ENCODE measurements at regions not wholly inside any gene's neighbourhood (a gene's known extent, or its start where the extent isn't known, plus 50 kb on each side); places are given as distances from the start of the nearest gene placed in this dataset.

DNA sequence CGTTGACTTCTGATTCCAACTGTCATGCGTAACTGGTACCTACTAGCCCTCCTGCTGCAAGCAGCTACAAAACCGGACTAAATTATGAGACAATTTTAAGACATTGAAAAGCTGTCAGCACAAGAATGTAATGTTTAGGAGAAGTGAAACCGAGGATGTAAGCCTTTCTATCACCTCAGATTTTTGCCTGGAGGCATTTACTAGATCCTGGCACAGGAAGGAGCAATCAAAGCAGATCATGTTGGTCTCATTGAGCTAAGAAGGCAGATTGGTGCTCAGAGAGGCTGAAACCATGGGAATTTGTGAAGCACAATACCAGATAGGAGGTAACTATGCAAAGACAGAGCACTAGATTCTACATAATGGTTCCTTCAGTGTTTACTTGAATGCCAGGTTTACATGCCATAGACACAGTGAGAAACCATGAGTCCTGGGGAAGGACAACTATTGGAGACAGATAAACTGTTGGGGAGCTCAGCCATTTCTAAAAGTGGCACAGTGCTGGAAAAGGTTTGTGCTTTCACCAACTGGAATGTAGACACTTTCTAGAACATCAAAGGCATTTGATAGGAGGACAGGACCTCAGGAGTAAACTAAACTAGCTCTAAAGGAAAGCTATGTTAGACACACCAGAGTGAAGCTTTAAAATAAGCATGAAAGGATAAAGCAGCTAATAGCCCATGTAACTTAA, 179.4 kb downstream of the LYPLAL1 start:
- TF ChIP-seq, protein P1, sequence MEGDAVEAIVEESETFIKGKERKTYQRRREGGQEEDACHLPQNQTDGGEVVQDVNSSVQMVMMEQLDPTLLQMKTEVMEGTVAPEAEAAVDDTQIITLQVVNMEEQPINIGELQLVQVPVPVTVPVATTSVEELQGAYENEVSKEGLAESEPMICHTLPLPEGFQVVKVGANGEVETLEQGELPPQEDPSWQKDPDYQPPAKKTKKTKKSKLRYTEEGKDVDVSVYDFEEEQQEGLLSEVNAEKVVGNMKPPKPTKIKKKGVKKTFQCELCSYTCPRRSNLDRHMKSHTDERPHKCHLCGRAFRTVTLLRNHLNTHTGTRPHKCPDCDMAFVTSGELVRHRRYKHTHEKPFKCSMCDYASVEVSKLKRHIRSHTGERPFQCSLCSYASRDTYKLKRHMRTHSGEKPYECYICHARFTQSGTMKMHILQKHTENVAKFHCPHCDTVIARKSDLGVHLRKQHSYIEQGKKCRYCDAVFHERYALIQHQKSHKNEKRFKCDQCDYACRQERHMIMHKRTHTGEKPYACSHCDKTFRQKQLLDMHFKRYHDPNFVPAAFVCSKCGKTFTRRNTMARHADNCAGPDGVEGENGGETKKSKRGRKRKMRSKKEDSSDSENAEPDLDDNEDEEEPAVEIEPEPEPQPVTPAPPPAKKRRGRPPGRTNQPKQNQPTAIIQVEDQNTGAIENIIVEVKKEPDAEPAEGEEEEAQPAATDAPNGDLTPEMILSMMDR (conservative IDR thresholded peaks at IDR 0.05; ENCODE audit: low read depth, low read length) = no peak
- TF ChIP-seq EZH2 (IDR thresholded peaks at IDR 0.05; ENCODE audit: borderline replicate concordance, low read depth, low read length, poor library complexity, severe bottlenecking) = no peak
